Activated T-helper 1 cell treated with anti-CD3 and anti-CD28 coated beads, Interleukin-12 subunit alpha, Interleukin-12 subunit beta, Interleukin-2, Interleukin-4 antibody, amounts not matched to agents 30 ng/mL and 10 ng/mL and 1 ng/mL, durations not matched to agents 14 hours and 24 hours and 36 hours (primary cell): ENCODE measurements at regions not wholly inside any gene's neighbourhood (a gene's known extent, or its start where the extent isn't known, plus 50 kb on each side); places are given as distances from the start of the nearest gene placed in this dataset.

Experiments used
- DNase-seq: peaks from one replicate; pipeline ENCODE4 v3.0.0; 2021; ENCODE audit warnings: low spot score
- H3K27ac Mint-ChIP-seq: one replicate; pipeline ENCODE4 v1.8.0; 2021; ENCODE audit warnings: mild to moderate bottlenecking, mixed read lengths
- H3K27me3 Mint-ChIP-seq: one replicate; pipeline ENCODE4 v1.8.0; 2022; ENCODE audit warnings: mild to moderate bottlenecking, moderate library complexity, mixed read lengths; ENCODE audit not compliant: insufficient read depth
- H3K36me3 Mint-ChIP-seq: one replicate; pipeline ENCODE4 v1.8.0; 2021; ENCODE audit warnings: low read depth, mixed read lengths
- H3K4me1 Mint-ChIP-seq: one replicate; pipeline ENCODE4 v1.8.0; 2021; ENCODE audit warnings: low read depth, mixed read lengths
- H3K4me3 Mint-ChIP-seq: one replicate; pipeline ENCODE4 v1.8.0; 2021; ENCODE audit warnings: mild to moderate bottlenecking, moderate library complexity, mixed read lengths
- H3K9me3 Mint-ChIP-seq: one replicate; pipeline ENCODE4 v1.8.0; 2021; ENCODE audit warnings: mixed read lengths
- intact Hi-C: fragments of 100-400 bp; cut with micrococcal nuclease; formaldehyde crosslinking; loops from one replicate; pipeline ENCODE4 v1.15.1; 2024

- Mint-ChIP-seq H3K27me3 (no peaks in the 10 kb centered on the region), H3K27ac (no peak overlapping the region), H3K4me3 (no peak overlapping the region), H3K36me3 (peaks cover 3% of the 10 kb centered on the region), H3K9me3 (peaks cover 30% of the 10 kb centered on the region), H3K4me1 (peaks cover 7% of the 10 kb centered on the region)
- no peak for DNase-seq
- intact Hi-C loops: no loop called here
These were observed 397.4 kb upstream of the SLC24A2 start for GRCh38 chr9:20186231-20186630.

DNA sequence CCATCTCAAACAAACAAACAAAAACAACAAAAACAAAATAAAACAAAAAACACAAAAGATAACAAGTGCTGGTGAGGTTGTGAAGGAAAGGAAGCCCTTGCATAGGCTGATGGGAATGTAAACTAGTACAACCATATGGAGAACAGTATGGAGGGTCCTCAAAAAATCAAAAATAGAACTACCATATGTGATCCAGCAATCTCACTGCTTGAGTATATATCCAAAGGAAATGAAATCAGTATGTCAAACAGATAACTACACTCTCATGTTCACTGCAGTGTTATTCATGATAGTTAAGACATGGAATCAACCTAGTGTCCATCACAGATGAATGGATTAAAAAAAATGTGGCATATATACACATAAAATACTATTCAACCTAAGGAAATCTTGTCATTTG, 395.7 kb upstream of the SLC24A2 start:
- Mint-ChIP-seq H3K4me1 (peaks cover 7% of the 10 kb centered on the region), H3K27ac (no peak overlapping the region), H3K27me3 (no peaks in the 10 kb centered on the region), H3K36me3 (peaks cover 3% of the 10 kb centered on the region), H3K4me3 (no peak overlapping the region), H3K9me3 (peaks cover 30% of the 10 kb centered on the region)
- no peak for DNase-seq
- intact Hi-C loops: no loop called here

DNA sequence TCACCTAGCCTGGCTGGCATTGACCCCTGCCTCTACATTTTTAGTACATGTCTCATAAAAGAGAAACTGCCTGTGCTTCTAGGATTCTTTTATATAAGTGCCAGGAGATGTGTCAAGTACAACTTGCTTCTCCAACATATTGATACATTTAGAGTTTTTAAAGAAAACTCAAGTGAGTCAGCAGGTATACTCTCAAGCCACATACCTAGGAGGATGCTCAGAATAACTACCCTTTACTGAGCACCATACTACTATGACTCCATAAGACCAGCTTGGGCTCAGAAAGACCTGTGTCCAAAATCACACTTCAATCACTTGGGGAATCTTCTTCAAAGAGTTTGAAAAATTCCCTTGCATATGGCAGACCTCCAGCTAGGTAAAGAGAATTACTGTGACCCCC, 389.8 kb upstream of the SLC24A2 start:
- no peak overlapping the region for H3K27ac Mint-ChIP-seq
- H3K4me3 Mint-ChIP-seq: no peak overlapping the region
- H3K4me1 Mint-ChIP-seq: peaks cover 18% of the 10 kb centered on the region
- peaks cover 10% of the 10 kb centered on the region for H3K27me3 Mint-ChIP-seq
- H3K9me3 Mint-ChIP-seq: peaks cover 24% of the 10 kb centered on the region
- DNase-seq: no peak
- intact Hi-C loops: no loop called here
- H3K36me3 Mint-ChIP-seq: peaks cover 5% of the 10 kb centered on the region

DNA sequence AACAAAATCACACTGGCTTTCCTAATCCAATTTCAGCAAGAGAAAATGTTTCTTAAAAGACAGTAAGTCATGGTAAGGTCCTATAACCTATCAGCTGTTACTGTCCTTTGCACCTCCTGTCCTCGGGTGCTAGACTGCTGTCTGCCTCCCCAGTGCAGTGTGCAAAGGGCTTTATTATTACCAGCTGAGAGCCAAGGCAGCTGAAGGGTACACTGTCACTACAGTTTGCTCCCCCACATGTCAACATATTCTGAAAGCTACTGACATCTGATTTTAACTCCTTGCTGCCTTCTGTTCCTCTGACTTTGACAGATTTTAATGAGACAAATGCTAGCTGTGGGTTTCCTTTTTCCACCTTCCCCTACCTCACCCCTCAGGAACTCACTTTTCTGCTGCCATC, 389.4 kb upstream of the SLC24A2 start:
- H3K9me3 Mint-ChIP-seq: peaks cover 24% of the 10 kb centered on the region

DNA sequence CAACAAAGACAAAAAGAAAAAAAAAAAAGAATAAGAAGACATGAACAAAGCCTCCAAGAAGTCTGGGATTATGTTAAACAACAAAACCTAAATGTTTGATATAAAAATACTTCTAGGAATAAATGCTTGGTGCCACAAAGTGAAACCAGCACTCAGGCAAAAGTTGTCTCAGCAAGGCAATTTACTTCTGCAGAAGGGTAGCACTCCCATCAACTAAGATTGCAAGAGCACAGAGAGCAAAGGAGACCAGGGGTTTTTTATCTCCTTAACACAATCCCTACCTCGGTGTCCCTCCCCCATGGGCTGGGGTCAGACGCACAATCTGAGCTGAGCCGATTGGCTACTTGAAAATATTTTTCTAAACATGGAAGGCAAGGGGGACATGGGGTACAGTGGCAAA, 381.3 kb upstream of the SLC24A2 start:
- H3K4me3 Mint-ChIP-seq: no peak overlapping the region
- H3K27me3 Mint-ChIP-seq: peaks cover 6% of the 10 kb centered on the region
- no peak for DNase-seq
- no peaks in the 10 kb centered on the region for H3K4me1 Mint-ChIP-seq
- no peak overlapping the region for H3K27ac Mint-ChIP-seq
- H3K9me3 Mint-ChIP-seq: peaks cover 70% of the 10 kb centered on the region
- intact Hi-C loops: no loop called here
- H3K36me3 Mint-ChIP-seq: peaks cover 7% of the 10 kb centered on the region

More for the DNA sequence above, 389.4 kb upstream of the SLC24A2 start:
- Mint-ChIP-seq H3K27me3 (peaks cover 10% of the 10 kb centered on the region), H3K4me1 (peaks cover 18% of the 10 kb centered on the region), H3K4me3 (no peak overlapping the region), H3K36me3 (peaks cover 2% of the 10 kb centered on the region), H3K27ac (no peak overlapping the region)
- no peak for DNase-seq
- intact Hi-C loops: no loop called here

GRCh38 chr9:20152151-20152725, 363.4 kb upstream of the SLC24A2 start:
- H3K4me1 Mint-ChIP-seq: no peaks in the 10 kb centered on the region
- no peaks in the 10 kb centered on the region for H3K27me3 Mint-ChIP-seq
- DNase-seq: no peak
- intact Hi-C loops: no loop called here
- H3K36me3 Mint-ChIP-seq: no peaks in the 10 kb centered on the region
- H3K4me3 Mint-ChIP-seq: no peak overlapping the region
- no peaks in the 10 kb centered on the region for H3K9me3 Mint-ChIP-seq
- no peak overlapping the region for H3K27ac Mint-ChIP-seq

GRCh38 chr9:20148416-20148815, 359.6 kb upstream of the SLC24A2 start:
- H3K27ac Mint-ChIP-seq: no peak overlapping the region
- intact Hi-C loops: no loop called here
- no peak overlapping the region for H3K4me3 Mint-ChIP-seq
- H3K9me3 Mint-ChIP-seq: no peaks in the 10 kb centered on the region
- no peaks in the 10 kb centered on the region for H3K27me3 Mint-ChIP-seq
- peaks cover 11% of the 10 kb centered on the region for H3K4me1 Mint-ChIP-seq
- peaks cover 1% of the 10 kb centered on the region for H3K36me3 Mint-ChIP-seq
- no peak for DNase-seq

GRCh38 chr9:20144197-20144596, 355.4 kb upstream of the SLC24A2 start:
- H3K4me1 Mint-ChIP-seq: peaks cover 15% of the 10 kb centered on the region
- H3K36me3 Mint-ChIP-seq: peaks cover 1% of the 10 kb centered on the region
- peak overlapping the region; percentile 41 for H3K4me3 Mint-ChIP-seq
- intact Hi-C loops: no loop called here
- H3K9me3 Mint-ChIP-seq: peaks cover 4% of the 10 kb centered on the region
- no peak overlapping the region for H3K27ac Mint-ChIP-seq
- DNase-seq: no peak
- no peaks in the 10 kb centered on the region for H3K27me3 Mint-ChIP-seq

GRCh38 chr9:20139763-20140290, 351.0 kb upstream of the SLC24A2 start:
- Mint-ChIP-seq H3K27me3 (no peaks in the 10 kb centered on the region), H3K4me1 (peaks cover 15% of the 10 kb centered on the region), H3K27ac (no peak overlapping the region), H3K4me3 (no peak overlapping the region), H3K9me3 (peaks cover 4% of the 10 kb centered on the region), H3K36me3 (peaks cover 1% of the 10 kb centered on the region)
- intact Hi-C loops: no loop called here
- DNase-seq: no peak

DNA sequence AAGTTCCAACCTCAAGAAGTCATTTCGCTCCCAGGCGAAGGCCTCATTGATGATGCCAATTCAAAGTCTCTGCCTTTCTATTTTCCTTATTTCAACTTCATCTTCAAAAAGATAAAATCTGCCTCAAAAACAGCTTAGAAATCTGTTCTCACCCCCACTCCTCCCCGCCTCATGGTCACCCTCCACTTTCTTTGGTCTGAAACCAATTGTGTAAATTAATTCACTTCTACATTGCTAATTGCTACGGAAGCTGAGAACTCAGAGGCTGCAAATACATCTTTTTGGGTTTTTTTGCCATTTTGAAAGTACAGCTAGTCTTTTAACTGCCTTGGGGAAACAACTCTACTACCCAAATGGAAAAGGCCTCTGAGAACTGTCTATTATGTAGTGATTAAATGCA, 350.0 kb upstream of the SLC24A2 start:
- no peaks in the 10 kb centered on the region for H3K36me3 Mint-ChIP-seq
- intact Hi-C loops: no loop called here
- peaks cover 4% of the 10 kb centered on the region for H3K9me3 Mint-ChIP-seq
- no peak overlapping the region for H3K27ac Mint-ChIP-seq
- H3K4me1 Mint-ChIP-seq: peaks cover 5% of the 10 kb centered on the region
- no peak overlapping the region for H3K4me3 Mint-ChIP-seq
- H3K27me3 Mint-ChIP-seq: no peaks in the 10 kb centered on the region
- DNase-seq: no peak

GRCh38 chr9:20138116-20138515, 349.3 kb upstream of the SLC24A2 start:
- intact Hi-C loops: no loop called here
- no peak overlapping the region for H3K27ac Mint-ChIP-seq
- DNase-seq: no peak
- H3K27me3 Mint-ChIP-seq: no peaks in the 10 kb centered on the region
- no peaks in the 10 kb centered on the region for H3K36me3 Mint-ChIP-seq
- H3K4me1 Mint-ChIP-seq: peaks cover 3% of the 10 kb centered on the region
- no peak overlapping the region for H3K4me3 Mint-ChIP-seq
- H3K9me3 Mint-ChIP-seq: peaks cover 4% of the 10 kb centered on the region

- no peaks in the 10 kb centered on the region for H3K4me1 Mint-ChIP-seq
- no peaks in the 10 kb centered on the region for H3K27me3 Mint-ChIP-seq
- H3K36me3 Mint-ChIP-seq: no peaks in the 10 kb centered on the region
- H3K9me3 Mint-ChIP-seq: no peaks in the 10 kb centered on the region
- intact Hi-C loops: no loop called here
- no peak overlapping the region for H3K27ac Mint-ChIP-seq
- no peak overlapping the region for H3K4me3 Mint-ChIP-seq
- DNase-seq: no peak
These were observed 348.6 kb upstream of the SLC24A2 start for GRCh38 chr9:20137425-20137824.

- Mint-ChIP-seq H3K4me3 (no peak overlapping the region), H3K27ac (no peak overlapping the region), H3K4me1 (no peaks in the 10 kb centered on the region), H3K27me3 (peaks cover 2% of the 10 kb centered on the region), H3K9me3 (no peaks in the 10 kb centered on the region), H3K36me3 (no peaks in the 10 kb centered on the region)
- no peak for DNase-seq
- intact Hi-C loops: no loop called here
These were observed 346.4 kb upstream of the SLC24A2 start for GRCh38 chr9:20135119-20135697.

DNA sequence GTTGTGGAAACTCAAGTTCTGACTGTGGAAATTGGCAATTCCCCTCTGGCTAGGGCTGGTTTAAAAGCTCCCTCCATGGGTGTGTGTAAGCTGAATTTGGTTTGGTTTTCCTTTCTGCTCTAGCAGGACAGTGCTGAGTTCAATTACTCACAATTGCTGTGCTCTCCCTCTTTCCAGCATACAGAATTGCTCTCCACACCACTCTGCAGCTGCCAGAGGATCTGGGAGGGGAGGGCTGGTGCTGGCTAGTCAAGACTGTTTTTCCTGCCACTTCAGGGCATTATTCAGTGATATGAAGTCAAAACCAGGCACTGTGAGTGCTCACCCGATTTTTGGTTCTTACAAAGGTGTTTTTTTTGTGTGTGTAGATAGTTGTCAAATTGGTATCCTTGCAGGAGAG, 336.9 kb upstream of the SLC24A2 start:
- H3K4me1 Mint-ChIP-seq: no peaks in the 10 kb centered on the region
- H3K9me3 Mint-ChIP-seq: peaks cover 3% of the 10 kb centered on the region
- H3K27ac Mint-ChIP-seq: no peak overlapping the region
- no peak for DNase-seq
- peaks cover 2% of the 10 kb centered on the region for H3K36me3 Mint-ChIP-seq
- intact Hi-C loops: no loop called here
- H3K4me3 Mint-ChIP-seq: no peak overlapping the region
- H3K27me3 Mint-ChIP-seq: peaks cover 3% of the 10 kb centered on the region
